GM12878 (cell line): ENCODE measurements at regions not wholly inside any gene's neighbourhood (a gene's known extent, or its start where the extent isn't known, plus 50 kb on each side); places are given as distances from the start of the nearest gene placed in this dataset.

Experiments used
- MLLT1 ChIP-seq: fragments of 450-650 bp; IDR thresholded peaks from 2 replicates; pipeline ENCODE4 v1.6.1; 2016; ENCODE audit warnings: mild to moderate bottlenecking
- POLR2A ChIP-seq: IDR thresholded peaks from 2 replicates; pipeline ENCODE4 v1.6.1; 2011; ENCODE audit warnings: low read depth, mild to moderate bottlenecking, low read length
- RB1 ChIP-seq: fragments of 450-650 bp; formaldehyde crosslinking; IDR thresholded peaks from 2 replicates; pipeline ENCODE4 v1.6.1; 2017; ENCODE audit warnings: mild to moderate bottlenecking, borderline replicate concordance
- USF2 ChIP-seq: IDR thresholded peaks from 2 replicates; pipeline ENCODE4 v1.6.1; 2011; ENCODE audit warnings: low read depth, low read length, improper control_type of control experiment, borderline replicate concordance

- TF ChIP-seq RB1 (no peak), MLLT1 (no peak), POLR2A (no peak), USF2 (no peak)
These were observed 92.1 kb upstream of the LRRN2 start for GRCh38 chr1:204777591-204777990.
